Neural progenitor cell (in vitro differentiated cells): ENCODE measurements at regions not wholly inside any gene's neighbourhood (a gene's known extent, or its start where the extent isn't known, plus 50 kb on each side); places are given as distances from the start of the nearest gene placed in this dataset.
A peak's percentile ranks its signal among the peaks of the same experiment; 100 is the strongest.

ENCODE experiments used
- DNase-seq: peaks from one replicate; pipeline ENCODE4 v3.0.0-alpha.2; 2016; ENCODE audit warnings: low spot score
- H2AFZ ChIP-seq: fragments of 200-600 bp; sonication (generic); replicated peaks from 2 replicates; pipeline ENCODE4 v1.6.1; 2016; ENCODE audit warnings: antibody characterized with exemption
- H3F3A ChIP-seq: fragments of 200-600 bp; sonication (generic); 2 replicates; pipeline ENCODE4 v1.6.1; 2016; ENCODE audit warnings: antibody characterized with exemption, low read depth
- H3K27ac ChIP-seq: fragments of 200-600 bp; sonication (generic); 2 replicates; pipeline ENCODE4 v1.5.1; 2016; ENCODE audit warnings: mild to moderate bottlenecking
- H3K27me3 ChIP-seq: fragments of 200-600 bp; sonication (generic); 2 replicates; pipeline ENCODE4 v1.6.1; 2016; ENCODE audit warnings: mild to moderate bottlenecking, moderate library complexity
- H3K36me3 ChIP-seq: fragments of 200-600 bp; sonication (generic); 2 replicates; pipeline ENCODE4 v1.5.1; 2016
- H3K4me1 ChIP-seq: fragments of 200-600 bp; sonication (generic); 2 replicates; pipeline ENCODE4 v1.6.1; 2016; ENCODE audit warnings: mixed run types
- H3K4me2 ChIP-seq: fragments of 200-600 bp; sonication (generic); 2 replicates; pipeline ENCODE4 v1.6.1; 2016
- H3K4me3 ChIP-seq: fragments of 200-600 bp; sonication (generic); 2 replicates; pipeline ENCODE4 v1.5.1; 2016
- H3K79me2 ChIP-seq: fragments of 200-600 bp; sonication (generic); 2 replicates; pipeline ENCODE4 v1.6.1; 2016; ENCODE audit warnings: low read depth
- H3K9ac ChIP-seq: fragments of 200-600 bp; sonication (generic); 2 replicates; pipeline ENCODE4 v1.6.1; 2016
- H3K9me3 ChIP-seq: fragments of 200-600 bp; sonication (generic); 2 replicates; pipeline ENCODE4 v1.5.1; 2016; ENCODE audit warnings: low read depth
- H4K20me1 ChIP-seq: fragments of 200-600 bp; sonication (generic); 2 replicates; pipeline ENCODE4 v1.6.1; 2016; ENCODE audit warnings: low read depth
- H3K27ac Mint-ChIP-seq: 3 replicates; pipeline ENCODE4 v1.8.0; 2021; ENCODE audit warnings: mixed read lengths
- H3K27me3 Mint-ChIP-seq: 2 replicates; pipeline ENCODE4 v1.8.0; 2022; ENCODE audit warnings: low read depth, mild to moderate bottlenecking, inconsistent platforms, moderate library complexity, mixed read lengths; ENCODE audit not compliant: insufficient read depth
- H3K36me3 Mint-ChIP-seq: 3 replicates; pipeline ENCODE4 v1.8.0; 2021; ENCODE audit warnings: mixed read lengths
- H3K4me1 Mint-ChIP-seq: 3 replicates; pipeline ENCODE4 v1.8.0; 2021; ENCODE audit warnings: mixed read lengths
- H3K4me3 Mint-ChIP-seq: 3 replicates; pipeline ENCODE4 v1.8.0; 2021; ENCODE audit warnings: mild to moderate bottlenecking, moderate library complexity, mixed read lengths
- H3K9me3 Mint-ChIP-seq: 3 replicates; pipeline ENCODE4 v1.8.0; 2020; ENCODE audit warnings: mixed read lengths
- EZH2 ChIP-seq: fragments of 200-600 bp; sonication (generic); IDR thresholded peaks from 2 replicates; pipeline ENCODE4 v1.6.1; 2017; ENCODE audit warnings: antibody characterized with exemption, mild to moderate bottlenecking, moderate library complexity
- EZH2phosphoT487 ChIP-seq: fragments of 200-600 bp; sonication (generic); IDR thresholded peaks from 2 replicates; pipeline ENCODE4 v1.6.1; 2017; ENCODE audit warnings: antibody characterized with exemption
- TF ChIP-seq, protein P1 (sequence below): fragments of 200-600 bp; sonication (generic); IDR thresholded peaks from 2 replicates; pipeline ENCODE4 v1.5.1; 2017; ENCODE audit warnings: antibody characterized with exemption, mild to moderate bottlenecking

DNA sequence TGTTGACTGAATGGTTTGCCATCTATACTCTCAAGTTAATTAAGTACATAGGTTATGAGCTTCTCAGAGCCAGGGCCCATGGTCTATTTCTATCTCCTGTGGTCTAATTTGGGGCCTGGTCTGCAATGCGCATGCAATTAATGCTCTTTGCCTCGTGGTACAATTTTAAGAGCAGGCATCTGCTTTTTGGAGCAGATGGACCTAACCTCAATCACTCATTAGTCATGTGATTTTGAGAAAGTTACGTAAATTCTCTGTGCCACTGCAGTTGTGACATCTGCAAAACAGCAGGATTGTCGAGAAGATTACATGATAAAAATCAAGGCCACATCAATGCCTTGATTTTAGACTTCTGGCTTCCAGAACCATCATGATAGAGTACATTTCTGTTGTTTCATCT lies 543.7 kb upstream of the ADAMTS9 start:
- no peak overlapping the region for H3K27ac ChIP-seq
- no peaks in the 10 kb centered on the region for H3K4me1 ChIP-seq
- no peaks in the 10 kb centered on the region for H3K9me3 ChIP-seq
- no peaks in the 10 kb centered on the region for H3K27me3 Mint-ChIP-seq
- H3K4me3 Mint-ChIP-seq: no peak overlapping the region
- no peaks in the 10 kb centered on the region for H4K20me1 ChIP-seq
- no peaks in the 10 kb centered on the region for H3F3A ChIP-seq
- no peak for TF ChIP-seq EZH2
- no peaks in the 10 kb centered on the region for H3K79me2 ChIP-seq
- H3K4me2 ChIP-seq: no peak overlapping the region
- no peaks in the 10 kb centered on the region for H3K36me3 Mint-ChIP-seq
- no peak overlapping the region for H3K4me3 ChIP-seq
- H2AFZ ChIP-seq: peak overlapping the region; percentile 31
- peaks cover 5% of the 10 kb centered on the region for H3K4me1 Mint-ChIP-seq
- H3K27me3 ChIP-seq: no peaks in the 10 kb centered on the region
- no peaks in the 10 kb centered on the region for H3K36me3 ChIP-seq
- no peak overlapping the region for H3K9ac ChIP-seq
- no peak overlapping the region for H3K27ac Mint-ChIP-seq
- H3K9me3 Mint-ChIP-seq: no peaks in the 10 kb centered on the region
- no peak for DNase-seq

DNA sequence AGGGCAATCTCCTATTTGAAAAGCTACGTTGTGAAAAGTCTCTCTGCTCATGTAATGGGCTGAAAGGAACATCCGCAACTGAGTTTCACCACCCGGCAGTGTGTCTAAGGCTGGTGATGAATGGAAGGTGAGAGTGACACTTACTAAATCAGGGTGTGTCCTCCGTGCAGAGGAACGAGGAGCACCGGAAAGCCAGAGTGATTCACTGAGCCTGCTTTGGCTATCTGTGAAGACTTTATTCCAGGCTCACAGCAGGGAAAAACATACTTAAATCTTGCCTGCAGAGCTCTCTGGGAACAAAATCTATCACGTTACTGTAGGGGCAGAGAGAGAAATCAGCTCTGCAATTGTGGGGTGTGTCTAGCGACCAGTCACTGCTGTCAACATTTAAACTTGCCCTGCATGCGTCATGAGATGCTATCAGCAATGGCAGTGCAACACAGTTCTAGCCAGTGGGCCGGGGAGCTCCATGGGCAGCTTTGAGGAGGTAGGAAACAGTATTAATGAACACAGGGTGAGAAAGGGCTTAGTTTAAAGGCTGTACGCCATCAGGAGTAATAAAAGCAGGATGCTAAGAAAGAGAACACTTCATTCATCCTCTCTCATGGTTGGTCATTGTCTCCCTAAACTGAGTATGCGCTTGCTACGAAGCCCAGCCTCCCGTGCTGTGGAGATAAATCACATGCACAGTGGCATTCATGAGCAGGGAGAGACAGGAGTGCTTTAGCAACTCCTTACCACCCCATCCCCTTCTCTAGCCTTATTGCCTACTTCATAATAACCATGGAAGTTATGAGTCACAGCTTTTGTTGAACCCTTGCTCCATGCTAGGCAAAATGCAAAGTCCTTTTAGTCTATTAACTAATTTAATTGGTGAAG lies 542.7 kb upstream of the ADAMTS9 start:
- DNase-seq: no peak
- Mint-ChIP-seq H3K36me3 (no peaks in the 10 kb centered on the region), H3K27me3 (no peaks in the 10 kb centered on the region), H3K4me1 (peaks cover 5% of the 10 kb centered on the region), H3K9me3 (no peaks in the 10 kb centered on the region), H3K4me3 (no peak overlapping the region), H3K27ac (peak overlapping the region; percentile 9)
- Histone ChIP-seq H3K79me2 (no peaks in the 10 kb centered on the region), H3K9me3 (no peaks in the 10 kb centered on the region), H3K4me2 (no peak overlapping the region), H3K36me3 (no peaks in the 10 kb centered on the region), H3F3A (no peaks in the 10 kb centered on the region), H3K4me3 (no peak overlapping the region), H3K9ac (no peak overlapping the region), H4K20me1 (no peaks in the 10 kb centered on the region), H3K27me3 (no peaks in the 10 kb centered on the region), H2AFZ (no peak overlapping the region), H3K4me1 (no peaks in the 10 kb centered on the region), H3K27ac (no peak overlapping the region)
- no peak for TF ChIP-seq EZH2phosphoT487
- TF ChIP-seq, protein P1, sequence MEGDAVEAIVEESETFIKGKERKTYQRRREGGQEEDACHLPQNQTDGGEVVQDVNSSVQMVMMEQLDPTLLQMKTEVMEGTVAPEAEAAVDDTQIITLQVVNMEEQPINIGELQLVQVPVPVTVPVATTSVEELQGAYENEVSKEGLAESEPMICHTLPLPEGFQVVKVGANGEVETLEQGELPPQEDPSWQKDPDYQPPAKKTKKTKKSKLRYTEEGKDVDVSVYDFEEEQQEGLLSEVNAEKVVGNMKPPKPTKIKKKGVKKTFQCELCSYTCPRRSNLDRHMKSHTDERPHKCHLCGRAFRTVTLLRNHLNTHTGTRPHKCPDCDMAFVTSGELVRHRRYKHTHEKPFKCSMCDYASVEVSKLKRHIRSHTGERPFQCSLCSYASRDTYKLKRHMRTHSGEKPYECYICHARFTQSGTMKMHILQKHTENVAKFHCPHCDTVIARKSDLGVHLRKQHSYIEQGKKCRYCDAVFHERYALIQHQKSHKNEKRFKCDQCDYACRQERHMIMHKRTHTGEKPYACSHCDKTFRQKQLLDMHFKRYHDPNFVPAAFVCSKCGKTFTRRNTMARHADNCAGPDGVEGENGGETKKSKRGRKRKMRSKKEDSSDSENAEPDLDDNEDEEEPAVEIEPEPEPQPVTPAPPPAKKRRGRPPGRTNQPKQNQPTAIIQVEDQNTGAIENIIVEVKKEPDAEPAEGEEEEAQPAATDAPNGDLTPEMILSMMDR: no peak
- no peak for TF ChIP-seq EZH2

DNA sequence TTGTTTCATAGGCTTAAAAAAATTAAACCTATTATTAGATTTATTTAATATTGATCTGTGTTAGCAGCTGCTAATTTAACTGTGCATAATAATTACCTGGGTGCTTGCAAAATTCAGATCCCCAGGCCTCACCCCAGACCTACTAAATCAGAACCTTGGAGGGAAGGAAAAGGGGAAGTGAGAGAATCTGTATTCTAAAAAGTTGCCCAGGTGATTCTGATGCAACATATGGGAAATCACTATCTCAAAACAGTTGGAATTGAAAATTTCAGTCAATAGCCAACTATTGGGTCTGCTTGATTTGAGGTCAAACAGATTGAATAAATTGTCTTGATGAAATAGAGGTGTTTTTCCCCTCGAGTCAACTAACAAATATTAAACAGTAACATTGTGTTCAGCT lies 538.5 kb upstream of the ADAMTS9 start:
- no peaks in the 10 kb centered on the region for H3K27me3 Mint-ChIP-seq
- Histone ChIP-seq H3K4me2 (no peak overlapping the region), H4K20me1 (no peaks in the 10 kb centered on the region), H3K36me3 (no peaks in the 10 kb centered on the region), H3K79me2 (no peaks in the 10 kb centered on the region), H3K9me3 (no peaks in the 10 kb centered on the region), H3F3A (no peaks in the 10 kb centered on the region), H3K27me3 (no peaks in the 10 kb centered on the region), H3K27ac (no peak overlapping the region), H2AFZ (no peak overlapping the region), H3K4me1 (no peaks in the 10 kb centered on the region), H3K4me3 (no peak overlapping the region), H3K9ac (no peak overlapping the region)
- DNase-seq: no peak
- no peaks in the 10 kb centered on the region for H3K9me3 Mint-ChIP-seq
- H3K4me3 Mint-ChIP-seq: no peak overlapping the region
- TF ChIP-seq EZH2phosphoT487 (no peak), EZH2 (no peak)
- TF ChIP-seq, protein P1: no peak
- no peaks in the 10 kb centered on the region for H3K36me3 Mint-ChIP-seq
- peaks cover 5% of the 10 kb centered on the region for H3K4me1 Mint-ChIP-seq
- no peak overlapping the region for H3K27ac Mint-ChIP-seq
